WTC11 (cell line): ENCODE measurements at regions not wholly inside any gene's neighbourhood (a gene's known extent, or its start where the extent isn't known, plus 50 kb on each side); places are given as distances from the start of the nearest gene placed in this dataset.

Source experiments
- ATF2 ChIP-seq: sonication (generic); formaldehyde crosslinking; IDR thresholded peaks from 2 replicates; pipeline ENCODE4 v1.8.1; 2022; ENCODE audit warnings: low read depth, missing genetic modification reagents, borderline replicate concordance
- CTCF ChIP-seq: fragments of 200-600 bp; IDR thresholded peaks from 2 replicates; pipeline ENCODE4 v1.8.0; 2022; ENCODE audit warnings: antibody characterized with exemption
- TF ChIP-seq, protein P1 (sequence below): sonication (generic); formaldehyde crosslinking; IDR thresholded peaks from 2 replicates; pipeline ENCODE4 v1.8.1; 2023; ENCODE audit warnings: mild to moderate bottlenecking, missing genetic modification reagents

- no peak for TF ChIP-seq CTCF
- TF ChIP-seq, protein P1, sequence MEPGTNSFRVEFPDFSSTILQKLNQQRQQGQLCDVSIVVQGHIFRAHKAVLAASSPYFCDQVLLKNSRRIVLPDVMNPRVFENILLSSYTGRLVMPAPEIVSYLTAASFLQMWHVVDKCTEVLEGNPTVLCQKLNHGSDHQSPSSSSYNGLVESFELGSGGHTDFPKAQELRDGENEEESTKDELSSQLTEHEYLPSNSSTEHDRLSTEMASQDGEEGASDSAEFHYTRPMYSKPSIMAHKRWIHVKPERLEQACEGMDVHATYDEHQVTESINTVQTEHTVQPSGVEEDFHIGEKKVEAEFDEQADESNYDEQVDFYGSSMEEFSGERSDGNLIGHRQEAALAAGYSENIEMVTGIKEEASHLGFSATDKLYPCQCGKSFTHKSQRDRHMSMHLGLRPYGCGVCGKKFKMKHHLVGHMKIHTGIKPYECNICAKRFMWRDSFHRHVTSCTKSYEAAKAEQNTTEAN: no peak
- no peak for TF ChIP-seq ATF2 (CRISPR knock-in tag)
Observed at GRCh38 chr4:173909294-173909693, 374.2 kb downstream of the FBXO8 start.
